OCI-LY3 (cell line): ENCODE measurements at regions not wholly inside any gene's neighbourhood (a gene's known extent, or its start where the extent isn't known, plus 50 kb on each side); places are given as distances from the start of the nearest gene placed in this dataset.

Experiments used
- EZH2phosphoT487 ChIP-seq: fragments of 200-600 bp; shearing (Covaris generic); IDR thresholded peaks from 2 replicates; pipeline ENCODE4 v1.6.1; 2018; ENCODE audit warnings: antibody characterized with exemption, mixed run types, low read depth
- TF ChIP-seq, protein P1 (sequence below): fragments of 200-600, 300-600 bp; sonication (generic); IDR thresholded peaks from 2 replicates; pipeline ENCODE4 v1.5.1; 2014; ENCODE audit warnings: antibody characterized with exemption, low read length, low read depth

DNA sequence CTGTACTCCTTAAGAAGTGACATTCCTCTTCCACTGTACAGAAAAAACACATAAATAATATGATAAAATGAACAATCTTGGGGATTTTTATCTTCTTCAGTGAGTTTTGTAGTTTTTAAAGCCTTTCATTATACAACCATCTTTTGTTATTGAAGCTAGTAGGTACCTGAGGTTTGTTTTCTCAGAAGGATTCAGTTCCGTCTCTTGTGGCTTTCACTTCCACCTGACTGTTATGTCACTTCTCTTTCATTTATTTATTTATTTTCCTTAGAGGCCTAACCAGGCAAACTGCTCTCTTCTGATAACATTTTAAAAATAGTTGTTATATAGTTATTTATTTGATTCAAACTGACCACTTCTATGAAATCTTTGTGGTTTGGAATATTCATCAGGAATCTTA, 464.2 kb downstream of the CCDC85A start:
- TF ChIP-seq, protein P1, sequence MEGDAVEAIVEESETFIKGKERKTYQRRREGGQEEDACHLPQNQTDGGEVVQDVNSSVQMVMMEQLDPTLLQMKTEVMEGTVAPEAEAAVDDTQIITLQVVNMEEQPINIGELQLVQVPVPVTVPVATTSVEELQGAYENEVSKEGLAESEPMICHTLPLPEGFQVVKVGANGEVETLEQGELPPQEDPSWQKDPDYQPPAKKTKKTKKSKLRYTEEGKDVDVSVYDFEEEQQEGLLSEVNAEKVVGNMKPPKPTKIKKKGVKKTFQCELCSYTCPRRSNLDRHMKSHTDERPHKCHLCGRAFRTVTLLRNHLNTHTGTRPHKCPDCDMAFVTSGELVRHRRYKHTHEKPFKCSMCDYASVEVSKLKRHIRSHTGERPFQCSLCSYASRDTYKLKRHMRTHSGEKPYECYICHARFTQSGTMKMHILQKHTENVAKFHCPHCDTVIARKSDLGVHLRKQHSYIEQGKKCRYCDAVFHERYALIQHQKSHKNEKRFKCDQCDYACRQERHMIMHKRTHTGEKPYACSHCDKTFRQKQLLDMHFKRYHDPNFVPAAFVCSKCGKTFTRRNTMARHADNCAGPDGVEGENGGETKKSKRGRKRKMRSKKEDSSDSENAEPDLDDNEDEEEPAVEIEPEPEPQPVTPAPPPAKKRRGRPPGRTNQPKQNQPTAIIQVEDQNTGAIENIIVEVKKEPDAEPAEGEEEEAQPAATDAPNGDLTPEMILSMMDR, result no peak
- TF ChIP-seq EZH2phosphoT487, result no peak
